ENCODE measurements at regions not wholly inside any gene's neighbourhood (a gene's known extent, or its start where the extent isn't known, plus 50 kb on each side); places are given as distances from the start of the nearest gene placed in this dataset.

- ChIA-PET CTCF (no interaction called here), RAD21 (ENCODE audit: low non-redundant PET in 1 of 2, low total read pairs in 2 of 2, uncharacterized antibody in 2 of 2, unreplicated experiment in 2 of 2) (no interaction called here), POLR2A (no interaction called here)
- Histone ChIP-seq H4K20me1 (ENCODE audit: insufficient read depth) (no peaks in the 10 kb centered on the region), H3K27me3 (ENCODE audit: insufficient read depth, low read length) (no peaks in the 10 kb centered on the region), H3K4me1 (ENCODE audit: control insufficient read depth in 1 of 2, insufficient read depth in 2 of 2, low read length in 2 of 2) (no peaks in the 10 kb centered on the region), H3K79me2 (ENCODE audit: insufficient read depth, low read length) (no peaks in the 10 kb centered on the region), H3K9me2 (ENCODE audit: insufficient read depth) (no peaks in the 10 kb centered on the region), H3K4me3 (replicated peaks in 1 of 2; ENCODE audit: low read depth in 1 of 2, low read length in 2 of 2) (no peak overlapping the region), H3K9ac (ENCODE audit: low read length) (no peak overlapping the region), H2AFZ (ENCODE audit: low read depth, low read length, poor library complexity, severe bottlenecking) (no peak overlapping the region), H3K27ac (ENCODE audit: low read depth, low read length) (no peak overlapping the region), H3K4me2 (ENCODE audit: low read length) (no peak overlapping the region), H3K9me3 (ENCODE audit: control insufficient read depth in 1 of 2, insufficient read depth in 1 of 2, low read depth in 1 of 2, low read length in 2 of 2) (peaks cover 0 to 6% of the 10 kb centered on the region in 2 experiments; a peak in 1 of 4 replicates), H3K36me3 (ENCODE audit: control insufficient read depth in 1 of 2, insufficient read depth in 2 of 2, low read length in 2 of 2) (no peaks in the 10 kb centered on the region)
- no TSS peak for BruUV-seq (replicated peaks)
- intact Hi-C loops (cut with micrococcal nuclease), result no loop called here
- TF ChIP-seq JUND (IDR thresholded peaks at IDR 0.05), result no peak
- TF ChIP-seq ZBTB33 (IDR thresholded peaks at IDR 0.05; ENCODE audit: extremely low read depth, insufficient replicate concordance, low read length), result no peak
- TF ChIP-seq MAX (IDR thresholded peaks at IDR 0.05), result no peak
- TF ChIP-seq ELF1 (IDR thresholded peaks at IDR 0.05; ENCODE audit: borderline replicate concordance, low read depth), result no peak
- TF ChIP-seq POLR2A (IDR thresholded peaks at IDR 0.05; ENCODE audit: borderline replicate concordance, extremely low read depth, insufficient read depth, insufficient read length), result no peak
- no peak for TF ChIP-seq TCF7L2 (IDR thresholded peaks at IDR 0.05; ENCODE audit: borderline replicate concordance, extremely low read depth, insufficient read depth, insufficient read length)
- no peak for TF ChIP-seq REST (IDR thresholded peaks at IDR 0.05; ENCODE audit: low read depth)
- no peak for TF ChIP-seq EGR1 (IDR thresholded peaks at IDR 0.05; ENCODE audit: low read depth)
- TF ChIP-seq SRF (IDR thresholded peaks at IDR 0.05; ENCODE audit: low read depth), result no peak
- no peak for TF ChIP-seq POLR2AphosphoS5 (IDR thresholded peaks at IDR 0.05; ENCODE audit: low read depth, low read length)
- no peak for TF ChIP-seq EZH2 (IDR thresholded peaks at IDR 0.05)
- TF ChIP-seq ZNF274 (IDR thresholded peaks at IDR 0.05; ENCODE audit: low read depth, low read length), result no peak
- no peak for TF ChIP-seq ATF3 (IDR thresholded peaks at IDR 0.05)
- TF ChIP-seq RAD21 (IDR thresholded peaks at IDR 0.05; ENCODE audit: low read depth), result no peak
- no peak for TF ChIP-seq CTCF (IDR thresholded peaks at IDR 0.05 in 2 of 3, conservative IDR thresholded peaks at IDR 0.05 in 1 of 3; ENCODE audit: borderline replicate concordance in 1 of 3, insufficient read depth in 1 of 3, low read depth in 2 of 3, low read length in 2 of 3)
- TF ChIP-seq YY1 (IDR thresholded peaks at IDR 0.05; ENCODE audit: extremely low read depth, insufficient replicate concordance, low read depth, low read length), result no peak
- no peak for TF ChIP-seq FOSL1 (IDR thresholded peaks at IDR 0.05; ENCODE audit: low read depth)
- TF ChIP-seq SIN3A (IDR thresholded peaks at IDR 0.05; ENCODE audit: low read depth), result no peak
- TF ChIP-seq SP1 (IDR thresholded peaks at IDR 0.05; ENCODE audit: low read depth), result no peak
- TF ChIP-seq CBX3 (IDR thresholded peaks at IDR 0.05; ENCODE audit: low read depth), result no peak
- DNase-seq (ENCODE audit: low read depth, low spot score) (no peak), ATAC-seq (no peak)
These were observed 193.4 kb upstream of the FZD8 start for GRCh38 chr10:35835545-35835944.
